Adrenal gland (tissue), 9 donors: ENCODE measurements at regions not wholly inside any gene's neighbourhood (a gene's known extent, or its start where the extent isn't known, plus 50 kb on each side); places are given as distances from the start of the nearest gene placed in this dataset.

ENCODE experiments used
- DNase-seq, 7 donors: peaks; one replicate each; pipeline ENCODE4 v3.0.0-alpha.2; 2019 to 2020
- H3K27ac ChIP-seq, 5 donors: fragments of 200-600 bp; sonication (generic) in 4 of 5; 1 replicate in 3 of 5; 2 replicates in 2 of 5; pipeline versions ENCODE4 v1.5.1 to v1.8.0; 2016 to 2020; ENCODE audit warnings: mild to moderate bottlenecking in 1 of 5
- H3K27me3 ChIP-seq: fragments of 200-600 bp; 2 replicates; pipeline ENCODE4 v1.8.0; 2021
- H3K36me3 ChIP-seq, 2 donors: fragments of 200-600 bp; replicated peaks in 1 of 2; 1 replicate in 1 of 2; 2 replicates in 1 of 2; pipeline versions ENCODE4 v1.5.1 to v1.8.0; 2018 to 2022
- H3K4me1 ChIP-seq, 2 donors: fragments of 200-600 bp; replicated peaks in 1 of 2; 1 replicate in 1 of 2; 2 replicates in 1 of 2; pipeline versions ENCODE4 v1.5.1 to v1.8.0; 2018 to 2021
- H3K4me3 ChIP-seq, 4 donors: fragments of 200-600 bp; sonication (generic) in 3 of 4; one replicate each; pipeline ENCODE4 v1.5.1; 2016 to 2018
- H3K9me3 ChIP-seq, 3 donors: fragments of 200-600 bp; sonication (generic) in 1 of 3; replicated peaks in 1 of 3; 1 replicate in 2 of 3; 2 replicates in 1 of 3; pipeline versions ENCODE4 v1.5.1 to v1.8.0; 2016 to 2021
- CTCF ChIP-seq, 6 experiments: fragments of 450-650 bp in 4 of 6; fragments of 200-600 bp in 2 of 6; sonication (generic) in 1 of 6; IDR thresholded peaks; 1 replicate in 5 of 6; 2 replicates in 1 of 6; pipeline versions ENCODE4 v1.5.1 to v1.8.0; 2016 to 2021; ENCODE audit warnings: antibody characterized with exemption in 6 of 6, mild to moderate bottlenecking in 2 of 6, moderate library complexity in 1 of 6
- POLR2A ChIP-seq, 2 donors: fragments of 450-650 bp; IDR thresholded peaks; one replicate each; pipeline ENCODE4 v1.6.1; 2017; ENCODE audit warnings: antibody characterized with exemption in 2 of 2, mild to moderate bottlenecking in 2 of 2, moderate library complexity in 1 of 2
- WGBS, 4 donors: extraction: QIAGEN DNeasy Blood & Tissue Kit in 2 of 4; methylation state at CpG; one replicate each; pipeline versions ENCODE4 v1.1.5 to v1.1.7; 2013 to 2017; 5-methylcytosine and 5-hydroxymethylcytosine counted together
- intact Hi-C, 2 donors: fragments of 100-400 bp; cut with DNase I; formaldehyde crosslinking; loops; one replicate each; pipeline versions ENCODE4 v1.14.1 to v1.15.0; 2022 to 2023
- donor health status: healthy with polysubstance abuse.
- donor health status: Bipolar disorder and iron deficiency.
- donor health status: DM: yes; HTN: yes; CAD: no.
- donor health status: DM: no; HTN: no; CAD: no.
- donor health status: DM: no; HTN: no; CAD: no.

GRCh38 chr9:13962006-13962405, 351.9 kb downstream of the NFIB start:
- WGBS, 4 donors: 73 to 83% (median 74%) methylated on average over 6 of the region's 6 CpGs
- TF ChIP-seq CTCF (IDR thresholded peaks at IDR 0.05) (no peak), POLR2A (IDR thresholded peaks at IDR 0.05) (no peak)

GRCh38 chr9:13960011-13960765, 353.8 kb downstream of the NFIB start:
- 68 to 78% (median 74%) methylated on average over 11 of the region's 11 CpGs for WGBS, 4 donors
- intact Hi-C loops: no loop called here

More at GRCh38 chr9:13962006-13962405, 351.9 kb downstream of the NFIB start:
- H3K9me3 ChIP-seq: no peaks in the 10 kb centered on the region
- intact Hi-C loops: no loop called here
- H3K27ac ChIP-seq: no peak overlapping the region
- H3K4me1 ChIP-seq: no peaks in the 10 kb centered on the region
- no peaks in the 10 kb centered on the region for H3K36me3 ChIP-seq
- H3K4me3 ChIP-seq: no peak overlapping the region
- DNase-seq: no peak
- H3K27me3 ChIP-seq: no peaks in the 10 kb centered on the region

GRCh38 chr9:13958672-13959071, 355.3 kb downstream of the NFIB start:
- no peaks in the 10 kb centered on the region for H3K9me3 ChIP-seq
- H3K27ac ChIP-seq: no peak overlapping the region
- no peaks in the 10 kb centered on the region for H3K27me3 ChIP-seq
- H3K4me1 ChIP-seq: no peaks in the 10 kb centered on the region
- intact Hi-C loops: no loop called here
- H3K4me3 ChIP-seq: no peak overlapping the region
- DNase-seq: no peak
- no peaks in the 10 kb centered on the region for H3K36me3 ChIP-seq
- WGBS, 4 donors: 76 to 96% (median 92%) methylated on average over 1 of the region's 1 CpG
- no peak for TF ChIP-seq CTCF (IDR thresholded peaks at IDR 0.05)
- TF ChIP-seq POLR2A (IDR thresholded peaks at IDR 0.05): no peak

More at GRCh38 chr9:13960011-13960765, 353.8 kb downstream of the NFIB start:
- no peak overlapping the region for H3K4me3 ChIP-seq
- no peak for DNase-seq
- H3K4me1 ChIP-seq: no peaks in the 10 kb centered on the region
- no peak overlapping the region for H3K27ac ChIP-seq
- no peaks in the 10 kb centered on the region for H3K36me3 ChIP-seq
- no peaks in the 10 kb centered on the region for H3K27me3 ChIP-seq
- no peak for TF ChIP-seq POLR2A (IDR thresholded peaks at IDR 0.05)
- no peak for TF ChIP-seq CTCF (IDR thresholded peaks at IDR 0.05)
- no peaks in the 10 kb centered on the region for H3K9me3 ChIP-seq

GRCh38 chr9:13957089-13957488, 356.9 kb downstream of the NFIB start:
- intact Hi-C loops: no loop called here
- no peak overlapping the region for H3K4me3 ChIP-seq
- H3K9me3 ChIP-seq: no peaks in the 10 kb centered on the region
- no peaks in the 10 kb centered on the region for H3K4me1 ChIP-seq
- TF ChIP-seq POLR2A (IDR thresholded peaks at IDR 0.05) (no peak), CTCF (IDR thresholded peaks at IDR 0.05) (no peak)
- H3K27me3 ChIP-seq: no peaks in the 10 kb centered on the region
- no peak overlapping the region for H3K27ac ChIP-seq
- no peaks in the 10 kb centered on the region for H3K36me3 ChIP-seq
- 56 to 72% (median 64%) methylated on average over 2 of the region's 2 CpGs for WGBS, 4 donors
- DNase-seq: no peak
